ENCODE measurements at regions not wholly inside any gene's neighbourhood (a gene's known extent, or its start where the extent isn't known, plus 50 kb on each side); places are given as distances from the start of the nearest gene placed in this dataset.

DNA sequence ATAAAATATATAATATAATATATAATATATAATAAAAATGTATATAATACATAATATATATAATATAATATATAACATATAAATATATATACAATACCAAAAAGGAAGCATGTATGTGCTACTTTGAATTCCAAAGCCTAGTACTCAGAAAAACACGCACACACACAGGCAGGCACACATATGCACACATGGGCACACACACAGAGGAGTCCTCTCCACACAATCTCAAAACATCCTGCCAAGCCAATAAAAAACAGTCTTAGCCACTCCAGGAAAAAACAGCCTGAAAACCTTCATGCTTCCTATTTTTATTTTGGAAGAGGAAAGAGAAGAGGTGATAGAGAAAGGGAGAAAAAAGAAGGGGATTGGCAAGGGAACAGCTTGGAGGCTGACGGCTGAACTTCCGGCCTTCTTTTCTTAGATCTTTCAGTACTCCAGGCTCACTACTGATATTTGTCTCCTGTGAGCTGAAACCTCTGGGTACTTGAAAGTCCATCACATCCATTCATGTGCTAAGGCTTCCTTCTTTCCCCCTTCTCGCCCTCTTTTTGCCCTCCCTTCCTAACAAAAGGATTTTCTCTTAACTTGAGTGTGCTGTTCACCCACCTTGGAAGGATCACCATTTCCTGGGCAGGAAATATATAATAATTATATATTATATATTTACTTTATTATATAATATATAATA lies 394.2 kb downstream of the NUAK1 start:
- no peak overlapping the region for H3K4me3 ChIP-seq (ENCODE audit: low read depth, low read length)
- DNase-seq (ENCODE audit: low read depth): no peak
- TF ChIP-seq, protein P1, sequence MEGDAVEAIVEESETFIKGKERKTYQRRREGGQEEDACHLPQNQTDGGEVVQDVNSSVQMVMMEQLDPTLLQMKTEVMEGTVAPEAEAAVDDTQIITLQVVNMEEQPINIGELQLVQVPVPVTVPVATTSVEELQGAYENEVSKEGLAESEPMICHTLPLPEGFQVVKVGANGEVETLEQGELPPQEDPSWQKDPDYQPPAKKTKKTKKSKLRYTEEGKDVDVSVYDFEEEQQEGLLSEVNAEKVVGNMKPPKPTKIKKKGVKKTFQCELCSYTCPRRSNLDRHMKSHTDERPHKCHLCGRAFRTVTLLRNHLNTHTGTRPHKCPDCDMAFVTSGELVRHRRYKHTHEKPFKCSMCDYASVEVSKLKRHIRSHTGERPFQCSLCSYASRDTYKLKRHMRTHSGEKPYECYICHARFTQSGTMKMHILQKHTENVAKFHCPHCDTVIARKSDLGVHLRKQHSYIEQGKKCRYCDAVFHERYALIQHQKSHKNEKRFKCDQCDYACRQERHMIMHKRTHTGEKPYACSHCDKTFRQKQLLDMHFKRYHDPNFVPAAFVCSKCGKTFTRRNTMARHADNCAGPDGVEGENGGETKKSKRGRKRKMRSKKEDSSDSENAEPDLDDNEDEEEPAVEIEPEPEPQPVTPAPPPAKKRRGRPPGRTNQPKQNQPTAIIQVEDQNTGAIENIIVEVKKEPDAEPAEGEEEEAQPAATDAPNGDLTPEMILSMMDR (IDR thresholded peaks at IDR 0.05; ENCODE audit: insufficient read depth, low read length): no peak

DNA sequence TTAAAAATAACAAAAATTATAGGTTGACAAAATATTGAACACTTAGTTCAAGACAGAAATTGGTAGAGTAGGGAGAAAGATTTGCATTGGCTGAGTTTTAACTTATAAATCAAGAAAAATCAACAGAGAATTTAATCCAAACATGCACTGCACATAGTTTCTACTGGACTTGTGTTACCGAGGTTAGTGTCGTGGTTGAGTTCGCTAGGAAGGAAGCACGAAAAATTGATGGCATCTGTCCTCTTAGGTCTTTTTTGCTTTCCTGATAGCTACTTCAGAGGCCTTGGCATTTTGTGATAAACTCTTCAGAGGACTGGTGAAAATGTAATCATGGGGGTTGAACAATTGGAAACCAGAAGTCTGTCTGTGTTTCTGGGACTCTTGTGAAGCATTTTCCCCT lies 392.9 kb downstream of the NUAK1 start:
- DNase-seq (ENCODE audit: low read depth): no peak
- TF ChIP-seq, protein P1 (IDR thresholded peaks at IDR 0.05; ENCODE audit: insufficient read depth, low read length): no peak
- no peak overlapping the region for H3K4me3 ChIP-seq (ENCODE audit: low read depth, low read length)

DNA sequence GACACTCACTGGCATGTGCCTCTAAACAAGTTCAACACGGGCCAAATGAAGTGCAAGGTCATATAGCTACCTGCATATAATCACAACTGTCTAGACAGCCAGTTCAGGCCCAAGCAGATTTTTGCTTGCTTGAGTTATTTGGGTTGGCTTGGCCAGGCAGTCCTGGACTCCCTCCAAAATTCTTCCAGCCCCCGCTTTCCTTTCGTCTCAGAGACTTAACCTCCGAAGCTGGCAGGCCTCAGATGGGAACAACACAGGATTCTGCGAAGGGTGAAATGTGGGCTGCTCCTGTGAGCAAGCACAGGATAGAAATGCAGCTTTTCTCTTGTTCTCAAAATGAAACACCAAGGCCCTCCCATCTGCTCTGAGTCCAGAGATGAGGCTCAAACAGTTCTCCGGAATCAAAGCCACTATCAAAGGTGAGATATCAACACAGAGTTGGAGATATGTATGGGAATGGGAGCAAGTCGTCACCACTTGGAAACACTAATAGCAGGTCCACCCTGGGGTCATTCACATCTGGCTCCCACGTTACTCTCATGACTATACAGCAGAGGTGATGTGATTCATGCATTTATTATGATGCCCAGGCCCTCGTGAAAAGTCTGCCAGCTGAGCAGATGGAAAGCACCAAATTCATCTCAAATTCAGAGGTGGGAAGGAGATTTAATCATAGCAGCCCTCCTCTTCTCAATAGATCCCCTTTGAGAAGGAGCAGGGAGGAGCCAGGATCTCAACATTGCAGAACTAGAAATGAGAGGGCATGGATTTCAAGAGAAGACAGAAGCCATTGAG lies 389.8 kb downstream of the NUAK1 start:
- peak; percentile 70 for DNase-seq (ENCODE audit: low read depth)
- no peak overlapping the region for H3K4me3 ChIP-seq (ENCODE audit: low read depth, low read length)
- TF ChIP-seq, protein P1 (IDR thresholded peaks at IDR 0.05; ENCODE audit: insufficient read depth, low read length): no peak

DNA sequence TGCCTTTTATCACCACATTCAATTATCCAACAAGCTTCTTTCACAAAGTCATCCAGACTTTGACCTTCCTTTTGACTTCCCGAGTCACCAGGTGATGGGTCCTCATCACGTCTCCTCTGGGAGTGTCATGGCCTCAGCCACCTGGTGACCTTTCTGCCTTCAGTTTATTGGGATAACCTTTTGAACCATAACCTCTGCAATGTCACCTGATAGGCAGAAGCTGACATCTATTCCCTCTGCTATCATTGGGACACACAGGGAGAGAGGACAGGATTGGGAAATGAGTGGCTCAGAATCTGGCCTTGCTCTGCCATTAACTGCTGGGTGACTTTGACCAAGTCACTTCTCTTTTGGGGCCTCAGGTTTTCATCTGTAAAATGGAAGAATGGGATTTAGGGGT lies 388.7 kb downstream of the NUAK1 start:
- H3K4me3 ChIP-seq (ENCODE audit: low read depth, low read length): no peak overlapping the region
- no peak for DNase-seq (ENCODE audit: low read depth)
- TF ChIP-seq, protein P1 (IDR thresholded peaks at IDR 0.05; ENCODE audit: insufficient read depth, low read length): no peak

DNA sequence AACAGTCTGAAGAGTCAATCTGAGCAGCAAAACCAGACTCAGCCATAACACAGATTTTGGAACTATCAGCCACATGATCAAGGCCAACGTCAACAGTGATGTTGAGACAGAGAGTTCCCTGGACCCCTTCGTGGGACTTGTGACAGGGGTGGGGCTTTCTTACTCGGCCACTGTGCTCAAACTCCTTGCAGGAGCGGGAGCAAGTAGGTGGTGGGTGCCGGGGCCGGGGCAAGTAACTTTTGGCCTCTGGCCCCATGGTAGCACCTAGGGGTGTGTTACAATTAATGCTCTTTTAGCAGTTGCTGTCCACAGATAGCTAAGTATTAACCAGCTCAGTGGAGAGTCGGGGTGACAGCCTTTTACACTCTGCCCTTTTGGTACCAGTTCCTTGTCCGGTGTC lies 384.4 kb downstream of the NUAK1 start:
- DNase-seq (ENCODE audit: low read depth): no peak
- TF ChIP-seq, protein P1 (IDR thresholded peaks at IDR 0.05; ENCODE audit: insufficient read depth, low read length): no peak
- H3K4me3 ChIP-seq (ENCODE audit: low read depth, low read length): no peak overlapping the region

DNA sequence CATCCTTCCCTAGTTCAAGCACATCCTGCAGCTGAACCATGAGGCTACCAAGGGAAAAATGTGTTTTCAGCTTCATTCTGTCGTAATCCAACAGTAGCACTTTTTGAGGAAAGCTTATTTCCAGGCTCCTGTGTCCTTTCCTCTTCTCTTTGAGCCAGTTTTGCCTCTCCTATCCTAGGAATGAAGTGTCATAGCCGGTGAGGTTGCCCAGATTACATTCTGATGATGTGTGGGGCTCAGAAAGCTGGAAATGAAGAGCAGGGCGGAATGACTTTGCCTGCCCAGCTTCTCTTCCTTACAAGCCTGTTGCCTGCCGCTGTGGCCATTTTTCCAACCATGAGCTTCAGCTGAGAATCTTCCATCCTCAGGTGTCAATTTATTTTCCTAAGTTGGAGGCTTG lies 381.8 kb downstream of the NUAK1 start:
- TF ChIP-seq, protein P1 (IDR thresholded peaks at IDR 0.05; ENCODE audit: insufficient read depth, low read length): no peak
- H3K4me3 ChIP-seq (ENCODE audit: low read depth, low read length): no peak overlapping the region
- no peak for DNase-seq (ENCODE audit: low read depth)

Measured in fibroblast of the aortic adventitia (primary cell).